NCI-H748 (cell line): ENCODE measurements at regions not wholly inside any gene's neighbourhood (a gene's known extent, or its start where the extent isn't known, plus 50 kb on each side); places are given as distances from the start of the nearest gene placed in this dataset.

ENCODE experiments used
- DNase-seq: peaks from one replicate; lab custom pipeline; 2025; ENCODE audit not compliant: unreplicated experiment; lab: John Stamatoyannopoulos, UW

DNA sequence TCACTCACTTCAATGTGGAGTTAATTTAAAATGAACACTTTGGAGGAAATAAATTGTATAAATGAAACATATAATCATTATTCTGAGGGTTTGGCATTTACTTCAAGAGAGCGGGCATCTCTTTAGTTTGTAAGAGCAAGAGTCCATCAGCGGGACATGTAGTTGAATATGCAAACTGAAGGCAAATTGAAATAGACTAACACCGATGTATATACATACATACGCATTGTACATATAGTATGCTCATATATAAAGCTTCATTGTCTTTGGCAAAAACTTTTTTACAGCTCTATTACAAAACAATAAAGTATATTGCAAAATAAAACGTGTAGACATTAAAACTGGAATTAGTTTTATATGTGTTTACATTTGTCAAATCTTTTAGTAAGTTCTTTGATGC lies 328.9 kb downstream of the LTN1 start:
- no peak for DNase-seq

GRCh38 chr21:28663111-28663693 lies 329.5 kb downstream of the LTN1 start:
- DNase-seq = no peak

- no peak for DNase-seq
These were observed 335.1 kb downstream of the LTN1 start for GRCh38 chr21:28657566-28657965.

DNA sequence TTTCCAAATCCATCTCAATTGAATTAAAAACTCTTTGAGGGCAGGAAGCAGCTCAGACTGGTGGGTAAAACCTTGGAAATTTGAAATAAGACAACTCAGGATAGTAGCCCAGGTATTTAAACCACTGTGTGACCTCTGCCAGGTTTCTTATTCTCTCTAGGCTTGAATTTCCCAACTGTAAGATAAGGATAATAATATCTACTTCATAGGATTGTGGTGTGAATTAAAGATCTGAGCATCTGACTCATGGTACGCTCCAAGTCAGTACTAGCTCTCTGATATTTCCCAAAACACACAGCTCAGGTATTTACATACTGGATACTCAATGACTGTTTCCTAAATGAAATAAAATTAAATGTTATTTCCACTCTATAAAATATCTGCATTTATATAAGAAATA lies 337.2 kb downstream of the LTN1 start:
- DNase-seq = no peak

- no peak for DNase-seq
These were observed 338.3 kb downstream of the LTN1 start for GRCh38 chr21:28654406-28654805.

- no peak for DNase-seq
These were observed 347.9 kb downstream of the LTN1 start for GRCh38 chr21:28644762-28645161.

DNA sequence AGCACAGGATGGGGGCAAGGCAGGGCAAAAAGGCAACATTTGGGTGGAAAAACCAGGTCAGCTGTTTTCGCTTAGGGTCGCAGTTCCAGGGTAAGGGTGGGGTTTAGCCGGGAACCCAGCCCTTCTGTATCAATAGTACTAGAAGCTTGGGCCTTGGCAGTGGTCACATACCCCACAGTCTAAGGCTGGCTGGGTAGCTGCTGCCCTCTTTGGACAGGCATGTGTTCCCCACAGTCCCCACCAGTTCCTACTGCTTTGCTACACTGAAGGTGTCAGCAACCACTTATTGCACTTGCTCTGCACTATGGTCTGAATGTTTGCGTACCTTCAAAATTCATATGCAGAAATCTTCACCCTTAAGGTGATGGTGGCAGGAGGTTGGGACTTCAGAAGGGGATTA lies 349.8 kb downstream of the LTN1 start:
- no peak for DNase-seq

GRCh38 chr21:28641731-28642130 lies 350.9 kb downstream of the LTN1 start:
- no peak for DNase-seq

DNA sequence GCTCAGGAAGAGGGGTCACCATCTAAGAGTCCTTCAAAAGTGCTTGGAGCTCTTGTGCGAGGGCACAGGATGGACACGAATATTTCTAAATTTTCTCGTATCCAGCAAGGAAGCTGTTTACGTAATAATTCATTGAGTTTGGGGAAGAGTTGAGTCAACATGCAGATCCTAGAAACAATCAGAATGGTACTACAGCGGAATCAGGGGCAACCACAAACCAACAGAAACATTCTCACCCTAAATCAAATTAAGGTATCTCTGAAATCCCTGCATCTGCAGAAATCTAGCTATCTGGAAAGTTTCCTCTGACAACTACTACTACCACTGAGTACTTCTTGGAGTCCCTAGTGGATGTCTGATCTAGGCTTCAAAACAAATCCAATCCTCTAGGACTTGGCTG lies 352.4 kb downstream of the LTN1 start:
- DNase-seq = no peak

- DNase-seq = no peak
These were observed 352.9 kb downstream of the LTN1 start for GRCh38 chr21:28639737-28640136.

- no peak for DNase-seq
These were observed 355.7 kb downstream of the LTN1 start for GRCh38 chr21:28636752-28637691.

DNA sequence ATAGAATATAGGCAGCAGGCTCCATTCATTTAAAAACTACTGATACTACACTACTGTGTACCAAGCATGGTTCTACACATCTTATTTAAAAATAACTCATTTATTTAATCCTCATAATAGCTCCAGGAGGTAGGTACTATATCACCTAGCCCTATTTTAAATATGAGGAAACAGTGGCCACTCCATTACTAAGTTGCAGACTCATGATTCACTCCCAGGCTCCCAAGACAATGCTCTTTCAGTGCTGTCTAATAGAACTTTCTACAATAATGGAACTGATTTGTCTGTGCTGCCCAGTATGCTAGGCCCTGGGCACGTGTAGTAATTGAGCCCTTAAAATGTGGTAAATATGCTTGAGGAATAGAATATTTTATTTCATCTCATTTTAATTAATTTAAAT lies 357.1 kb downstream of the LTN1 start:
- no peak for DNase-seq

DNA sequence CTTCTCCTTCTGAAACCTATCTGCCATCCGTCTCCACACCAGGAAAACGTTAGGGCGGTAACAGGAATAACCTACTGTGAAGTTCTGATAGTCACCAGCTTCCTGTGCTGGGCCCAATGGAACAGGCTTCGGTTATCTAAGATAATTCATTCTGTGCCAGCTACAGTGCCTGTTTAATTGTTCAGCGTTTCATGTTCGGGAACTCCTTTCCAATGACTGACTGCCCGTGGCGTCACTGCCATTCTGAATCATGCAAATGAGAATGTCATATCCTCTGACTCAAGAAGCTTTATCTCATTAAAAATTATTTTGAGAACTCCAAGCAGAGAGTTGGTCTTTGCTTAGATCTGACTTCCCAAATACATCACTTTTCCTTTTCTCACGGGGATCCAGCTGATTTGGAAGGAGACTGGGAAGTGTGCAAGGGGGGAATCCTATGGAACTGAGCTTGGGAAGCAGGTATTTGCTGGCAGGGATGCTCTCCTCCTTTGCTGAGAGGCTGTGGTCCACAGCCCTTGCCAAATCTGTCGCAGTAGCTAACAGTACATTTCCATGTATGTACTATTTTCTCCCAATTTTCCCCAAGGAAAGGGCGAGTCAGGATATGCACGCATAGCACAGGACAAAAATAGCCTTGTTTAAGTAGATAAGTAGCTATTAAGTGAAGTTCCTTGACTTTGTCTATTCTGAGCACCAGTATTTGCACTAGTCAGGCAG lies 358.7 kb downstream of the LTN1 start:
- no peak for DNase-seq

DNA sequence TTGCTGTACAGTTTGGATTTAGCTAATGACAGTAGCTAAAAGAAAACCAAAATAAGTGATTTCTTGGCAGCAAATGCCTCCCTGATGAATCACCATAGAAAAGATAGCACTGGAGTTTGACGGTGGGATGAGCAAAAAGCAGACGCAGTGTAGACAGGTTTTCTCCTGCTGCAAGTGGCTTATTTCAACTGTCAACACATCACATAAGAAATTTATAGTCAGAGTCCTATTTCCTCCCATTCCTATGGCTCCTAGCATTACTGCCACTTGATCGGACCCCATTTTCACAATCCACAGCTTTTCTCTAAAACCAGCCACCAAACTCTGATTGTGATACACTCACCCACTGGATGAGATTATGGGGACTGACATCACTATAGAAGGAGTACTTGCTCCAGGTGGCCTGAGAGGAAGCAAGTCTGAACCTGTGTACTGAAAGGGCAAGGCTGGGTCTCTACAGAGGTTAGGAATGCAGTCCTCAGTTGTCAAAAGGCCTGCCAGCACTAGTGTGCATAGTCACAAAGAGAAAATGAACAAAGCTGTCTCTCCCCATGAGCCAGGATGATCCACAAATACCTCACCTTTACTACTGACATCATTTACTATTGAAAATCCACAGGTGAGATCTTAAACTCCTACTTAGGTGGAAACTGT lies 359.8 kb downstream of the LTN1 start:
- no peak for DNase-seq

DNA sequence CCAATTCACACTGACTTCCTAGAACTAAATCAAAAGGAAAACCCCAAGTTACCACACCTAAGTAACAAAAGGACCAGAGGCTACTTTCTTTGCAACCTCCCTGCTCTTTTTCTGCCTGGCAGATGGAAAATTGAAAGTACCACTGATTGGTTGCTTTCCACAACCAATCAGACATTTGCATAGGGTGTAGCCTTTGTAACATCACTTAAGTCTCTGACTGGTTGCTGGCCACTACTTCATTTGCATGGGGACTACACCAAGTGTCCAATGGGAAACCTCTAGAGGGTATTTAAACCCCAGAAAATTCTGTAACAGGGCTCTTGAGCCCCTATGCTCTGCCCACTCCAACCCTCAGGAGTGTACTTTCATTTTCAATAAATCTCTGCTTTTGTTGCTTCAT lies 365.0 kb downstream of the LTN1 start:
- DNase-seq = no peak

GRCh38 chr21:28627261-28627660 lies 365.4 kb downstream of the LTN1 start:
- no peak for DNase-seq

DNA sequence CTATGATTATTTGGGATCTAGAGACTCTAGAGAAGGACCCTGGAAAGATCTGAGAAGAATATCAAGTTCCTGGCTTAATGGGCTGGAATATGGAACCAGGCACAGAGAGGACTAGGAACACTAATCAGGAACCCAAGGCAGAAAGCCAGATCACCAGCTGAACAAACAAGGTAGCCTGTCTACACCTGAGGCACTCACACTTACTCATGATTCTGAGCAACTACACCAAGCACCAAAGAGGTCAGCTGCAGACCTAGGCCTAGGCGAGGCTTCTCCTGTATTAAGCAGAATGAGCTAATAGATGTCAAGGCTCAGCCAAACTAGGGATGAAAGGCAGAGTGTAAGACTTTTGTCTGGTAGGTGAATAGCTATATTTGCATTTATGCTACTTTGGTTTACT lies 368.1 kb downstream of the LTN1 start:
- DNase-seq = no peak

DNA sequence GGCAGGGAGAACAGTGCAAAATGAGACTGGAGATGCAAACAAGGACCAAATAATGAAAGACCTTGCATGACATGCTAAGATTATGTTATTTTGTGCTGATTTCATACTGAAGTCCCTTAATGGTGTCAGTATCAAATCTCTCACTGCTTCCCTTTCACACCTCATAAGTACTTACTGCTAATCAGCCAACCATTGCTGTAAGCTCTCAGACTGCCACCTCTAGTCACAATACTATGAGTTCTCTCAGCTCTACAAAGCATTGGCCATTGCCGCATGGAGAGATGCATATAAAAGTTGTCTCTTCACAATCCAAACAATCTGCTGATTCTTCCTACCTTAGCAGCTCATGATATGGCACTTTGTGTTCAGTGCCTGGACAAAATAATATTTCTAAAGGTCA lies 375.4 kb downstream of the LTN1 start:
- no peak for DNase-seq

DNA sequence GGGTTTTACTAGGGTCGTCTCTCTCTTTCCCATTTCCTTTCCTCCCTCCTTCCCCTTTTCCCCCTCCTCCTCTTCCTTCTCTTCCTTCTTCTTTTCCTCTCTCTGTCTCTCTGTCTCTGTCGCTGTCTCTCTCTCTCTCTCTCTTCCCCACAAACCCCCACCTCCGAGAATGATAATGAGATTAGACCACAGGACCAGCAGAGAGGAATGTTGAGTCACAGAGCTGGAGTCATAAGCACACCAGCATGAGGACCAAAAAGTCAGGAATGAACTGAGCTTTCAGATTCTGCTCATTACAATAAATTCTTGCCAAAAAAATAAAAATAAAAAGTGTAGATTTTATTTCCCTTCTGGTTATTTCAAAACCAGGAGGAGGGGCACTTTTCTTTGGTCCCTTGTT lies 377.4 kb downstream of the LTN1 start:
- DNase-seq = no peak

GRCh38 chr21:28614791-28615190 lies 377.9 kb downstream of the LTN1 start:
- no peak for DNase-seq

DNA sequence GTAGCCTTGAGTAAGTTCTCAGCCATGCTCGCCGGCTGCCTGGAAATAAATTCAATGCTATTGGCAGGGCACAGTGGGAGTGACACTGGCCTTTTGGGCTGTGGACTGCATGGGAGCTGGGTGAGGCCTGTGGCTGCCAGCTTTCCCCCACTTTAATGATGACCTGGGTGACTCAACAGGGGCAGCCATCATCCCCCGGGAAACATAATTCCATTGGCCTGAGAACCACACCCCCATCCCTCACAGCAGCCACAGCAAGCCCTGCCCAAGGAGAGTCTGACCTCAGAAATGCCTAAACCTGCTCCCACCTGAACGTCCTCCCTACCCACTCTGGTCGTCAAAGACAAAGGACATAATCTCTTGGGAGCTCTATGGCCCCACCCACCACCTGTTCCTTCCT lies 384.0 kb downstream of the LTN1 start:
- DNase-seq = no peak

- no peak for DNase-seq
These were observed 385.1 kb downstream of the LTN1 start for GRCh38 chr21:28607545-28607944.
